ENCODE measurements at regions not wholly inside any gene's neighbourhood (a gene's known extent, or its start where the extent isn't known, plus 50 kb on each side); places are given as distances from the start of the nearest gene placed in this dataset.

GRCh38 chr5:92371171-92371888, 988.2 kb upstream of the ARRDC3 start:
- Histone ChIP-seq H3K27ac (ENCODE audit: low read depth, low read length, poor library complexity, severe bottlenecking) (no peak overlapping the region), H2AFZ (ENCODE audit: low read length) (no peak overlapping the region), H3F3A (ENCODE audit: insufficient read depth, low read length) (no peaks in the 10 kb centered on the region), H3K9me2 (ENCODE audit: low read depth, low read length) (no peaks in the 10 kb centered on the region), H4K20me1 (ENCODE audit: insufficient read depth, low read length) (no peaks in the 10 kb centered on the region), H3K27me3 (ENCODE audit: insufficient read depth, low read length) (no peaks in the 10 kb centered on the region), H3K36me3 (ENCODE audit: insufficient read depth, low read length) (no peaks in the 10 kb centered on the region), H3K79me2 (ENCODE audit: insufficient read depth, low read length) (no peaks in the 10 kb centered on the region), H3K9ac (ENCODE audit: low read length) (no peak overlapping the region), H3K4me2 (ENCODE audit: low read length) (no peak overlapping the region), H3K4me3 (ENCODE audit: low read depth, low read length, poor library complexity, severe bottlenecking) (no peak overlapping the region), H3K4me1 (ENCODE audit: insufficient read depth, low read length, severe bottlenecking) (no peaks in the 10 kb centered on the region), H3K9me3 (ENCODE audit: low read length) (no peaks in the 10 kb centered on the region)
- TF ChIP-seq EZH2 (IDR thresholded peaks at IDR 0.05; ENCODE audit: borderline replicate concordance, low read length) (no peak), CTCF (IDR thresholded peaks at IDR 0.05; ENCODE audit: low read length) (no peak)

GRCh38 chr5:92370032-92370431, 986.9 kb upstream of the ARRDC3 start:
- H3K79me2 ChIP-seq (ENCODE audit: insufficient read depth, low read length): no peaks in the 10 kb centered on the region
- no peak overlapping the region for H2AFZ ChIP-seq (ENCODE audit: low read length)
- H3K9me2 ChIP-seq (ENCODE audit: low read depth, low read length): no peaks in the 10 kb centered on the region
- H4K20me1 ChIP-seq (ENCODE audit: insufficient read depth, low read length): no peaks in the 10 kb centered on the region
- H3K27me3 ChIP-seq (ENCODE audit: insufficient read depth, low read length): no peaks in the 10 kb centered on the region
- H3K9ac ChIP-seq (ENCODE audit: low read length): no peak overlapping the region
- no peaks in the 10 kb centered on the region for H3K9me3 ChIP-seq (ENCODE audit: low read length)
- no peaks in the 10 kb centered on the region for H3K36me3 ChIP-seq (ENCODE audit: insufficient read depth, low read length)
- no peak overlapping the region for H3K4me2 ChIP-seq (ENCODE audit: low read length)
- H3K4me1 ChIP-seq (ENCODE audit: insufficient read depth, low read length, severe bottlenecking): no peaks in the 10 kb centered on the region
- H3K27ac ChIP-seq (ENCODE audit: low read depth, low read length, poor library complexity, severe bottlenecking): no peak overlapping the region
- no peak overlapping the region for H3K4me3 ChIP-seq (ENCODE audit: low read depth, low read length, poor library complexity, severe bottlenecking)
- no peaks in the 10 kb centered on the region for H3F3A ChIP-seq (ENCODE audit: insufficient read depth, low read length)
- TF ChIP-seq CTCF (IDR thresholded peaks at IDR 0.05; ENCODE audit: low read length): no peak
- no peak for TF ChIP-seq EZH2 (IDR thresholded peaks at IDR 0.05; ENCODE audit: borderline replicate concordance, low read length)

- Histone ChIP-seq H3K4me1 (ENCODE audit: insufficient read depth, low read length, severe bottlenecking) (no peaks in the 10 kb centered on the region), H3K27ac (ENCODE audit: low read depth, low read length, poor library complexity, severe bottlenecking) (no peak overlapping the region), H3K9me3 (ENCODE audit: low read length) (no peaks in the 10 kb centered on the region), H3F3A (ENCODE audit: insufficient read depth, low read length) (no peaks in the 10 kb centered on the region), H4K20me1 (ENCODE audit: insufficient read depth, low read length) (no peaks in the 10 kb centered on the region), H3K9ac (ENCODE audit: low read length) (no peak overlapping the region), H3K27me3 (ENCODE audit: insufficient read depth, low read length) (no peaks in the 10 kb centered on the region), H3K4me3 (ENCODE audit: low read depth, low read length, poor library complexity, severe bottlenecking) (no peak overlapping the region), H3K9me2 (ENCODE audit: low read depth, low read length) (no peaks in the 10 kb centered on the region), H3K79me2 (ENCODE audit: insufficient read depth, low read length) (no peaks in the 10 kb centered on the region), H2AFZ (ENCODE audit: low read length) (no peak overlapping the region), H3K4me2 (ENCODE audit: low read length) (no peak overlapping the region), H3K36me3 (ENCODE audit: insufficient read depth, low read length) (no peaks in the 10 kb centered on the region)
- TF ChIP-seq EZH2 (IDR thresholded peaks at IDR 0.05; ENCODE audit: borderline replicate concordance, low read length): no peak
- no peak for TF ChIP-seq CTCF (IDR thresholded peaks at IDR 0.05; ENCODE audit: low read length)
Observed at GRCh38 chr5:92369587-92369986, 986.5 kb upstream of the ARRDC3 start.

All from OCI-LY1 (cell line).